HG02981 (cell line): ENCODE measurements at regions not wholly inside any gene's neighbourhood (a gene's known extent, or its start where the extent isn't known, plus 50 kb on each side); places are given as distances from the start of the nearest gene placed in this dataset.
"Not testable (repeated sequence)": the region's sequence is repeated elsewhere in the genome, so short reads cannot be mapped to it uniquely, and the experiment has no call there.

Source experiments
- ATAC-seq: cut with Tn5 transposase; IDR thresholded peaks from one replicate; pipeline ENCODE4 v1.9.1; 2021; ENCODE audit warnings: mild to moderate bottlenecking, moderate library complexity; ENCODE audit not compliant: unreplicated experiment

GRCh38 chr15:77944002-77944867 lies 133.3 kb downstream of the TBC1D2B start:
- no peak for ATAC-seq

GRCh38 chr15:77942611-77943211 lies 134.8 kb downstream of the TBC1D2B start:
- no peak for ATAC-seq

- ATAC-seq: not testable (repeated sequence)
Observed at GRCh38 chr15:77941090-77941827, 136.3 kb downstream of the TBC1D2B start.

- ATAC-seq: no peak
Observed at GRCh38 chr15:77940381-77940947, 137.0 kb downstream of the TBC1D2B start.

GRCh38 chr15:77939851-77940250 lies 137.7 kb downstream of the TBC1D2B start:
- ATAC-seq: no peak

GRCh38 chr15:77939026-77939425 lies 138.5 kb downstream of the TBC1D2B start:
- not testable (repeated sequence) for ATAC-seq

- not testable (repeated sequence) for ATAC-seq
Observed at GRCh38 chr15:77938546-77938945, 139.0 kb downstream of the TBC1D2B start.

- not testable (repeated sequence) for ATAC-seq
Observed at GRCh38 chr15:77936567-77936966, 140.9 kb downstream of the TBC1D2B start.

- not testable (repeated sequence) for ATAC-seq
Observed at GRCh38 chr15:77934516-77934915, 143.0 kb downstream of the TBC1D2B start.

- not testable (repeated sequence) for ATAC-seq
Observed at GRCh38 chr15:77930907-77931306, 146.6 kb downstream of the TBC1D2B start.

- ATAC-seq: not testable (repeated sequence)
Observed at GRCh38 chr15:77930490-77930889, 147.0 kb downstream of the TBC1D2B start.

GRCh38 chr15:77926789-77927188 lies 150.7 kb downstream of the TBC1D2B start:
- ATAC-seq: not testable (repeated sequence)

GRCh38 chr15:77926296-77926695 lies 151.2 kb downstream of the TBC1D2B start:
- not testable (repeated sequence) for ATAC-seq

- not testable (repeated sequence) for ATAC-seq
Observed at GRCh38 chr15:77925101-77925500, 152.4 kb downstream of the TBC1D2B start.

- ATAC-seq: no peak
Observed at GRCh38 chr15:77921664-77922063, 155.8 kb downstream of the TBC1D2B start.

GRCh38 chr15:77916966-77917635 lies 160.4 kb downstream of the TBC1D2B start:
- ATAC-seq: not testable (repeated sequence)

GRCh38 chr15:77915961-77916330 lies 161.6 kb downstream of the TBC1D2B start:
- not testable (repeated sequence) for ATAC-seq

GRCh38 chr15:77915261-77915960 lies 162.1 kb downstream of the TBC1D2B start:
- ATAC-seq: no peak

- ATAC-seq: not testable (repeated sequence)
Observed at GRCh38 chr15:77914531-77914930, 163.0 kb downstream of the TBC1D2B start.
